ENCODE measurements at regions not wholly inside any gene's neighbourhood (a gene's known extent, or its start where the extent isn't known, plus 50 kb on each side); places are given as distances from the start of the nearest gene placed in this dataset.
"Not testable (repeated sequence)": the region's sequence is repeated elsewhere in the genome, so short reads cannot be mapped to it uniquely, and the experiment has no call there.

DNA sequence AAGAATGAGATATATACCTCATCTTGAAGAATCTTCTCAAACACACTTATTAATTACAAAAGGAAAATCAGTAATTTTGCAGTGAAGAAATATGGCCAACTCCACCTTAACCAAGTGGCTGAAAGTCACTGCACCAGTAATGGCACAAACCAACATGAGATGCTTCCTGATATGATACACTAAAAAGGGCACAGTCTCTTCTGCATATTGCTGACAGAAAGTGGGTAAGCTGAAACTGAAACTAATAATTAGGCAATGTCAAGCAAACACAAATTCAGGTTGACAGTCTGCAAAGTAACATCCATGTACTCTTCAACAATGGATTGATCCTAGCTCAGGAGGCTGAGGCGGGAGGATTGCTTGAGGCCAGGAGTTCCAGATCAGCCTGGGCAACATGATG lies 56.1 kb downstream of the ZNF22 start:
- not testable (repeated sequence) for H3K27ac ChIP-seq, H3K9ac ChIP-seq, H3K36me3 ChIP-seq, H3K9me3 ChIP-seq, H3K27me3 ChIP-seq, H3K4me2 ChIP-seq, H4K20me1 ChIP-seq, H3K4me3 ChIP-seq
- peaks cover 12% of the 10 kb centered on the region for H3K4me1 ChIP-seq

DNA sequence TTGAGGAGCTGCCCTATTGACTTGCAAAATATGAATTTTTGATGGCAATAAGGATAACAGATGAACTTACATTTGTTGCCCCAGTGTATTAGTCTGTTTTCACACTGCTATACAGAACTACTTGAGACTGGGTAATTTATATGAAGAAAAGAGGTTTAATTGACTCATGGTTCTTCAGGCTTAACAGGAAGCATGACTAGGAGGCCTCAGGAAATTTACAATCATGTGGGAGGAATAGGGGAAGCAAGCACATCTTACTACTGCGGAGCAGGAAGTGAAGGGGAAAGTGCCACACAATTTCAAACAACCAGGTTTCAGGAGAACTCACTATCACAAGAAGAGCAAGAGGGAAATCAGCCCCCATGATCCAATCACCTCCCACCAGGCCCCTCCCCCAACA lies 57.9 kb downstream of the ZNF22 start:
- TF ChIP-seq Cebpa-rat (IDR thresholded peaks at IDR 0.05) = no peak
- H3K4me2 ChIP-seq = no peak overlapping the region

DNA sequence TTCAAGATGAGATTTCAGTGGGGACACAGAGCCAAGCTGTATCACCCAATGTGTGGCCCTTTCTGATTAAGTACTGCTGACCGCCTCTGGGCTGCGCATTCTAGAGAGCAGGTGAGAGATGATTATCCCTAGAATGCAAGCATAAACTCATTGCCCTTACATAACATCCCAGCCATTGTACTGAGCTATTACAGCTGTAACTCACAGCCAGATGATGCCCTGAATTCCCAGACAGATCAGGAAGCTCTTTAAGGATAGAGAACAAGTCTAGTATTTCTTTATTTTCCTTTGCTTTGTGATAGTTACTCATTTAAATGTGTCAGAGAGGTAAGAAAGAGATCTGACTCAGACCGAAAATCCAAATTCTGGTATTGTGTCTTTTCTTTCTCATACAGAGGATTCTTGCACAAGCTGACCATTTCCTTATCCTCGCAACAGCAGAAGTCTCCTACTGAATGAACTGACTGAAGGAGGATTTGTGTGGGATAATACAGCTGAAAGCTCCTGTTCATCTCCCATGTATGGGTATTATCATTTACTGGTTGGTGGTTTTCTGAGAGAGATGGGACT lies 58.4 kb downstream of the ZNF22 start:
- Histone ChIP-seq H3K4me2 (no peak overlapping the region), H3K9ac (no peak overlapping the region), H3K27ac (no peak overlapping the region), H4K20me1 (no peaks in the 10 kb centered on the region), H3K9me3 (no peaks in the 10 kb centered on the region), H3K27me3 (no peaks in the 10 kb centered on the region), H3K36me3 (no peaks in the 10 kb centered on the region), H3K4me1 (peaks cover 21% of the 10 kb centered on the region), H3K4me3 (no peak overlapping the region)
- no peak for TF ChIP-seq Cebpa-rat (IDR thresholded peaks at IDR 0.05)

More for the DNA sequence above, 57.9 kb downstream of the ZNF22 start:
- no peaks in the 10 kb centered on the region for H3K36me3 ChIP-seq
- no peak overlapping the region for H3K4me3 ChIP-seq
- no peaks in the 10 kb centered on the region for H4K20me1 ChIP-seq
- no peak overlapping the region for H3K27ac ChIP-seq
- no peaks in the 10 kb centered on the region for H3K9me3 ChIP-seq
- H3K27me3 ChIP-seq = no peaks in the 10 kb centered on the region
- no peak overlapping the region for H3K9ac ChIP-seq
- peaks cover 21% of the 10 kb centered on the region for H3K4me1 ChIP-seq

DNA sequence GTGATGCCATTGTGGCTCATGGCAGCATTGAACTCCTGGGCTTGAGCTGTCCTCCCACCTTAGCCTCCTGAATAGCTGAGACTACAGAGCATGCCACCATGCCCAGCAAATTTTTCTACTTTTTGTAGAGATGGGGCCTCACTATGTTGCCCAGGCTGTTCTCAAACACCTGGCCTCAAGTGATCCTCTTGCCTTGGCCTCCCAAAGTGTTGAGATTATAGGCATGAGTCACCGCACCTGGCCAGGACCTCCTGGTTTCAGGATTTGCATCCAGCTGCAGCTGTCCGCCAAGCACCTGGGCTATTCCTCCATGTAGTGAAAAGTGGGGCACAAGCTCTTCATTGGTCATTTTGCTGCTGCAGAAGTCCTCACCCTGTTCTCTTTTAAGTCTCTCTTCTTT lies 58.9 kb downstream of the ZNF22 start:
- no peaks in the 10 kb centered on the region for H3K9me3 ChIP-seq
- TF ChIP-seq Cebpa-rat (IDR thresholded peaks at IDR 0.05) = no peak
- H3K4me3 ChIP-seq = no peak overlapping the region
- H3K4me1 ChIP-seq = peaks cover 21% of the 10 kb centered on the region
- H3K9ac ChIP-seq = no peak overlapping the region
- no peak overlapping the region for H3K27ac ChIP-seq
- H3K4me2 ChIP-seq = no peak overlapping the region
- no peaks in the 10 kb centered on the region for H3K36me3 ChIP-seq
- H4K20me1 ChIP-seq = no peaks in the 10 kb centered on the region
- no peaks in the 10 kb centered on the region for H3K27me3 ChIP-seq

DNA sequence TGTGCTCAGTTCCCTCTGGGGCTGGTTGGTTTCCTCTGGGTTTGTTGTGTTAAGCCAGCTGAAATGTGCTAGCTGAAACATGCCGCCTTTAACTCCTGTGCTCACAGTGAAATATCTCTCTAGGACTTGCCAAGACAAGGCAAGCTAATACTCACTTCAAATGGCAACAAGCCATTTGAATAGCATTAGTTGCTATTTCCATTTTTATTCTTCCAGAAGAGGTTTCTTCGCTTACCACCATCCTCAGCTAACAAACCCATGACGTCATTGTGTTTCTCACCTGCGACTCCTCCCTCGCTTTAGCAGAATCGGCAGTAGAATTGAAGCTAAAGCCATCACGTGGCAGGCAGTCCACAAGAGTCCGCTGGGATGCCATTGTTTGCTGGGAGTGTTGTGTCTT lies 61.3 kb downstream of the ZNF22 start:
- Histone ChIP-seq H3K4me2 (peak overlapping the region; percentile 68), H3K27ac (no peak overlapping the region), H3K9ac (no peak overlapping the region), H3K4me3 (no peak overlapping the region), H3K9me3 (no peaks in the 10 kb centered on the region), H3K27me3 (no peaks in the 10 kb centered on the region), H4K20me1 (no peaks in the 10 kb centered on the region), H3K36me3 (no peaks in the 10 kb centered on the region), H3K4me1 (peaks cover 21% of the 10 kb centered on the region)
- no peak for TF ChIP-seq Cebpa-rat (IDR thresholded peaks at IDR 0.05)

DNA sequence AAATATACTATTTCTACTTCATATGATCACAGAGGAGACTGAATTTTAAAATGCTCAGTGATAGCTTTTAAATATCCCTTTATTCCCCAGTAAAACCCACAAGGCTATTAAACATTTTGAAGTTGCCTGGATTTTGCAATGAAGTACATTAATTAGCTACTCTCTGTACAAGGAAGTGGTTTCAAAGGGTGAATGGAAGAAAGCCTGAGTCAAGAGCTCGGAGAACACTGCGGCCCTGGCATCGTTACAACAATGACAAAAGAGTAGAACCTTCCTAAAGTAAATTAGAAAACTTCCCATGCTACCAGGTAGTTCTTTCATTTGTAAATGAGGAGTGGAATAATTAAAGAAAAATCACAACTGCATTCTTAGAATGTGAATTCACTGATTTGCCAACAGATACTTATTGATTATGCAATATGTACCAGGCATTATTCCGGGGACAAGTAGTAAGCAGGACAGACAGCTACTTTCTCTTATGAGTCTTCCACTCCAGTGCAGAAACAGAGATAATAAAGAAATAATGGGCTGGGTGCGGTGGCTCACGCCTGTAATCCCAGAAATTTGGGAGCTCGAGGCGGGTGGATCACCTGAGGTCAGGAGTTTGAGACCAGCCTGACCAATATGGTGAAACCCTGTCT lies 63.0 kb downstream of the ZNF22 start:
- no peaks in the 10 kb centered on the region for H4K20me1 ChIP-seq
- no peak overlapping the region for H3K9ac ChIP-seq
- no peaks in the 10 kb centered on the region for H3K36me3 ChIP-seq
- no peaks in the 10 kb centered on the region for H3K27me3 ChIP-seq
- no peak overlapping the region for H3K4me3 ChIP-seq
- H3K4me1 ChIP-seq = peaks cover 18% of the 10 kb centered on the region
- H3K27ac ChIP-seq = no peak overlapping the region
- no peak for TF ChIP-seq Cebpa-rat (IDR thresholded peaks at IDR 0.05)
- no peaks in the 10 kb centered on the region for H3K9me3 ChIP-seq
- H3K4me2 ChIP-seq = no peak overlapping the region

DNA sequence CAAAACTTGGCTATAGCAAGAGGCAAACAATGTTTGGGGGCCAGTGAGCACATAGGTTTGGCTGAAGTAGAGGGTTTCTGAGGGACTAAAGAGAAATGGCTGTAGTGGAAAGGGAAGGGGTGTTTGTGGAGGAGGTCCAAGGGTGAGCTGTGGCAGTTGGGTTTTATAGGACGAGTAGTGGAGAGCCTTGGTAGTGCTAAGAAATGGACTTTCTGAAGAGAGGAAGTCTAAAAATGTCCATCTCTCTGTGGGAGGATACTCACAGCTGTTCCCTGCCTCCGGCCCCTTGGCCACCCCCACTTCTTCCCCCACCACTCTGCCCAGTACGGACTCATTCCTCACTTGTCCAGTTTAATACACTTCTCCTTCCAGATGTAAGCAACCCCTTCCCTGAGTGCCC lies 64.3 kb downstream of the ZNF22 start:
- H3K27ac ChIP-seq = no peak overlapping the region
- no peaks in the 10 kb centered on the region for H4K20me1 ChIP-seq
- no peak for TF ChIP-seq Cebpa-rat (IDR thresholded peaks at IDR 0.05)
- H3K36me3 ChIP-seq = no peaks in the 10 kb centered on the region
- peaks cover 15% of the 10 kb centered on the region for H3K4me1 ChIP-seq
- no peaks in the 10 kb centered on the region for H3K9me3 ChIP-seq
- H3K9ac ChIP-seq = no peak overlapping the region
- no peak overlapping the region for H3K4me3 ChIP-seq
- no peak overlapping the region for H3K4me2 ChIP-seq
- H3K27me3 ChIP-seq = no peaks in the 10 kb centered on the region

DNA sequence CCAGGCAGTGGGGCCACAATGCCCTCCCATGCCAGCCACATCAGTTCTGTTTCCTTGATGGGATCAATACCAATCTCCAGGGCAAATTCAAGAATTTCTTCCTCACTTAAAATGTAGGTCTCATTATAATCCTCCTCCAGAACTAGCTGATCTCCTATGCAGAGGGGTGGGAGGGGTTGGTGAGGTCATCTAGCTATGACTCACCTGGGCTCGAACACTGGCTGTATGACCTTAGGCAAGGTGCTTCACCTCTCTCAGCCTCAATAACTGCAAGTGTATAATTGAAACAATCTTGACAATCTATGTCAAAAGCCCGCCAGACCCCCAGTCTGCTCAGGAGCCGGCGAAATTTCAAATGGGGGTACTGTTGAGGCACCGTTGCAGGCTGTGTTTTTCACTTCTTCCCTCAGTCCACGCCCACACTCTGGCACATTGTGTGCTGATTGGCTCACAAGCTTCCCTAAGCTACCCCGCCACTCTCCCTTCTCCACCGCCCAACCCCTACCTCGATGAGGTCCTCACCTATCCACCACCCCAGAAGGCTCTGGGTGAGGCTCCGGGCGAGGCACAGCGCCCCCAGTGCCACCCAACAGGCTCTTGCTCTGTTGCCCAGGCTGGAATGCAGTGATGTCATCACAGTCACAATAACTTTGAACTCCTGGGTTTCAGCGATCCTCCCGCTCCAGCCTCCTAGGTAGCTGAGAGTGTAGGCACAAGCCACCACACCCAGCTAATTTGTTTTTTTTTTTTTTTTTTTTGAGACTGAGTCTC lies 70.5 kb downstream of the ZNF22 start:
- Histone ChIP-seq H3K9me3 (peaks cover 22% of the 10 kb centered on the region), H3K27ac (no peak overlapping the region), H3K36me3 (no peaks in the 10 kb centered on the region), H3K4me2 (no peak overlapping the region), H3K9ac (no peak overlapping the region), H3K4me1 (no peaks in the 10 kb centered on the region), H3K4me3 (no peak overlapping the region), H3K27me3 (no peaks in the 10 kb centered on the region), H4K20me1 (no peaks in the 10 kb centered on the region)
- no peak for TF ChIP-seq Cebpa-rat (IDR thresholded peaks at IDR 0.05)

DNA sequence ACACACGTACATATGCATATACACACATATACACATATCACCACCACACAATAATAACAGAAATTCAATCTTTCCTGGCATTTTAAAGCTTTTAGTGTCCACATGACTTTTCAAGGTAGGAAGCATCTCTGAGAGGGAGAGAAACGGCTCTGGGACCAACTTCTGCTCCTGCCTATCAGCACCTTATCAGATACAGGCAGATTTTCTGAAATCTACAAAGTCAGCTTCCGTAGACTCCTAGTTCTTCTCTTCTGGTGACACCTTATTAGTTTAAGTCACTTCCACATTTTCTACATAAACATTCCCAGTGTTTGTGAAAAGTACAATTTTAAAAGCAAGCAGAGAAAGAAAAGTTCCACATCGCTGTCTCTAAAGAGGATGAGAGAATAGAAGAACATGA lies 74.5 kb downstream of the ZNF22 start:
- Histone ChIP-seq H3K4me1 (peaks cover 9% of the 10 kb centered on the region), H3K27me3 (no peaks in the 10 kb centered on the region), H3K4me2 (no peak overlapping the region), H3K36me3 (no peaks in the 10 kb centered on the region), H4K20me1 (no peaks in the 10 kb centered on the region), H3K9me3 (peaks cover 22% of the 10 kb centered on the region), H3K4me3 (no peak overlapping the region), H3K9ac (no peak overlapping the region), H3K27ac (no peak overlapping the region)
- TF ChIP-seq Cebpa-rat (IDR thresholded peaks at IDR 0.05) = no peak

DNA sequence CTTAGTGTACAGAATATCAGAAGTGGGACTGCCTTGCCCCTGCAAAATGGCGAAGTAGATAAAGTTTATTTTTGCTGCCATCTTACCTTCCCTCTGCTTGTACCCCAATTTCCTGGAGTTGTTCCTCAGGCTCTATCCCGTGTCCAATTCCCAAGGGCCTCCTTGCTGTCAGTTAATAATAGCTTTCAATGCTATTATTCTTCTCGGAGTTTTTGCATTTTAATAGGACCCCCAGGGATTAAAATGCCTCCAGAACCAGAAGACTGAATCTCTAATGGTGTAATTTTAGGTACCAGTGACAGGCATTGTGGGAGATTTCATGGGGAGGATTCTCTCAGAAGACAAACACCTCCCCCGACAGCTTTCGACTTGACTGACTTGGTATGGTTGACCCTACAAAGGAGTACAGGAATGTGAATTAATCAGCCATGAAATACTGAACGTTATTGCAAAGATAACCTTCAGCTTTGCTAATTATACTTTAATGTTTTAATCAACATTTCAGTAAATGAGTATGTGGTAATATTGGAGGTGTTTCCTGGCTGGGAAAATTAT lies 75.2 kb downstream of the ZNF22 start:
- no peak for TF ChIP-seq Cebpa-rat (IDR thresholded peaks at IDR 0.05)
- peaks cover 22% of the 10 kb centered on the region for H3K9me3 ChIP-seq
- H3K27ac ChIP-seq = no peak overlapping the region
- H3K4me3 ChIP-seq = no peak overlapping the region
- no peak overlapping the region for H3K9ac ChIP-seq
- H4K20me1 ChIP-seq = no peaks in the 10 kb centered on the region
- peaks cover 9% of the 10 kb centered on the region for H3K4me1 ChIP-seq
- no peaks in the 10 kb centered on the region for H3K36me3 ChIP-seq
- H3K27me3 ChIP-seq = no peaks in the 10 kb centered on the region
- H3K4me2 ChIP-seq = no peak overlapping the region
